WTC11 (cell line): ENCODE measurements at regions not wholly inside any gene's neighbourhood (a gene's known extent, or its start where the extent isn't known, plus 50 kb on each side); places are given as distances from the start of the nearest gene placed in this dataset.

ENCODE experiments used
- CTCF ChIP-seq: fragments of 200-600 bp; IDR thresholded peaks from 2 replicates; pipeline ENCODE4 v1.8.0; 2022; ENCODE audit warnings: antibody characterized with exemption
- NFE2L1 ChIP-seq: sonication (generic); formaldehyde crosslinking; IDR thresholded peaks from 2 replicates; pipeline ENCODE4 v1.8.1; 2023; ENCODE audit warnings: missing genetic modification reagents
- SP1 ChIP-seq: sonication (generic); formaldehyde crosslinking; conservative IDR thresholded peaks from 2 replicates; pipeline ENCODE4 v1.8.1; 2022; ENCODE audit warnings: missing genetic modification reagents
- TF ChIP-seq, protein P1 (sequence below): sonication (generic); formaldehyde crosslinking; IDR thresholded peaks from 2 replicates; pipeline ENCODE4 v1.8.0; 2022; ENCODE audit warnings: mild to moderate bottlenecking, missing genetic modification reagents
- TF ChIP-seq, protein P2 (sequence below): sonication (generic); formaldehyde crosslinking; IDR thresholded peaks from 2 replicates; pipeline ENCODE4 v1.8.1; 2022; ENCODE audit warnings: low read depth, missing genetic modification reagents, borderline replicate concordance
- TF ChIP-seq, protein P3 (sequence below): sonication (generic); formaldehyde crosslinking; conservative IDR thresholded peaks from 2 replicates; pipeline ENCODE4 v1.8.1; 2023; ENCODE audit warnings: mild to moderate bottlenecking, low read depth, missing genetic modification reagents, moderate library complexity

DNA sequence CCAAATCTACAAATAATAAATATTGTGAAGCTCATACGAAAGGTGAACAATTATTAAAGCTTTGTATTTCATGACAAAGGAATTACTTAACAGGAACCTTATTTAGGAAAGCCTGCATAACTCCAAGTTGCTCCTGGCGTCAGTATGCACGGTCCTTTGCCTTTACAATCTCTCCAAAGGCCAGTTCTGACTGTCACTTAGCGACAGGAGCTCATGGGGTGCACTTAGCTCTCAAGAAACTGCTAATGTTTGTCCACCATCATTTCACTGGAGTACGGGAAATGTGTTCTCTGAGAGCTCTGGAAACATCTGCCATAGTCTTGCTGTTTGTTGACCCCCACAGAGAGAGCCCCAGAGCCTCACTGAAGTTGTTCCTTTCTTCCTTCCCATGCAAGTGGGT, 781.5 kb upstream of the POM121L12 start:
- no peak for TF ChIP-seq NFE2L1
- TF ChIP-seq CTCF: no peak
- TF ChIP-seq, protein P1, sequence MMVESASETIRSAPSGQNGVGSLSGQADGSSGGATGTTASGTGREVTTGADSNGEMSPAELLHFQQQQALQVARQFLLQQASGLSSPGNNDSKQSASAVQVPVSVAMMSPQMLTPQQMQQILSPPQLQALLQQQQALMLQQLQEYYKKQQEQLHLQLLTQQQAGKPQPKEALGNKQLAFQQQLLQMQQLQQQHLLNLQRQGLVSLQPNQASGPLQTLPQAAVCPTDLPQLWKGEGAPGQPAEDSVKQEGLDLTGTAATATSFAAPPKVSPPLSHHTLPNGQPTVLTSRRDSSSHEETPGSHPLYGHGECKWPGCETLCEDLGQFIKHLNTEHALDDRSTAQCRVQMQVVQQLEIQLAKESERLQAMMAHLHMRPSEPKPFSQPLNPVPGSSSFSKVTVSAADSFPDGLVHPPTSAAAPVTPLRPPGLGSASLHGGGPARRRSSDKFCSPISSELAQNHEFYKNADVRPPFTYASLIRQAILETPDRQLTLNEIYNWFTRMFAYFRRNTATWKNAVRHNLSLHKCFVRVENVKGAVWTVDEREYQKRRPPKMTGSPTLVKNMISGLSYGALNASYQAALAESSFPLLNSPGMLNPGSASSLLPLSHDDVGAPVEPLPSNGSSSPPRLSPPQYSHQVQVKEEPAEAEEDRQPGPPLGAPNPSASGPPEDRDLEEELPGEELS: no peak
- TF ChIP-seq, protein P2, sequence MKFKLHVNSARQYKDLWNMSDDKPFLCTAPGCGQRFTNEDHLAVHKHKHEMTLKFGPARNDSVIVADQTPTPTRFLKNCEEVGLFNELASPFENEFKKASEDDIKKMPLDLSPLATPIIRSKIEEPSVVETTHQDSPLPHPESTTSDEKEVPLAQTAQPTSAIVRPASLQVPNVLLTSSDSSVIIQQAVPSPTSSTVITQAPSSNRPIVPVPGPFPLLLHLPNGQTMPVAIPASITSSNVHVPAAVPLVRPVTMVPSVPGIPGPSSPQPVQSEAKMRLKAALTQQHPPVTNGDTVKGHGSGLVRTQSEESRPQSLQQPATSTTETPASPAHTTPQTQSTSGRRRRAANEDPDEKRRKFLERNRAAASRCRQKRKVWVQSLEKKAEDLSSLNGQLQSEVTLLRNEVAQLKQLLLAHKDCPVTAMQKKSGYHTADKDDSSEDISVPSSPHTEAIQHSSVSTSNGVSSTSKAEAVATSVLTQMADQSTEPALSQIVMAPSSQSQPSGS: no peak
- TF ChIP-seq SP1 (CRISPR knock-in tag): no peak
- TF ChIP-seq, protein P3, sequence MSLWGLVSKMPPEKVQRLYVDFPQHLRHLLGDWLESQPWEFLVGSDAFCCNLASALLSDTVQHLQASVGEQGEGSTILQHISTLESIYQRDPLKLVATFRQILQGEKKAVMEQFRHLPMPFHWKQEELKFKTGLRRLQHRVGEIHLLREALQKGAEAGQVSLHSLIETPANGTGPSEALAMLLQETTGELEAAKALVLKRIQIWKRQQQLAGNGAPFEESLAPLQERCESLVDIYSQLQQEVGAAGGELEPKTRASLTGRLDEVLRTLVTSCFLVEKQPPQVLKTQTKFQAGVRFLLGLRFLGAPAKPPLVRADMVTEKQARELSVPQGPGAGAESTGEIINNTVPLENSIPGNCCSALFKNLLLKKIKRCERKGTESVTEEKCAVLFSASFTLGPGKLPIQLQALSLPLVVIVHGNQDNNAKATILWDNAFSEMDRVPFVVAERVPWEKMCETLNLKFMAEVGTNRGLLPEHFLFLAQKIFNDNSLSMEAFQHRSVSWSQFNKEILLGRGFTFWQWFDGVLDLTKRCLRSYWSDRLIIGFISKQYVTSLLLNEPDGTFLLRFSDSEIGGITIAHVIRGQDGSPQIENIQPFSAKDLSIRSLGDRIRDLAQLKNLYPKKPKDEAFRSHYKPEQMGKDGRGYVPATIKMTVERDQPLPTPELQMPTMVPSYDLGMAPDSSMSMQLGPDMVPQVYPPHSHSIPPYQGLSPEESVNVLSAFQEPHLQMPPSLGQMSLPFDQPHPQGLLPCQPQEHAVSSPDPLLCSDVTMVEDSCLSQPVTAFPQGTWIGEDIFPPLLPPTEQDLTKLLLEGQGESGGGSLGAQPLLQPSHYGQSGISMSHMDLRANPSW (CRISPR knock-in tag): no peak
